ENCODE measurements at regions not wholly inside any gene's neighbourhood (a gene's known extent, or its start where the extent isn't known, plus 50 kb on each side); places are given as distances from the start of the nearest gene placed in this dataset.

- H3K4me1 ChIP-seq (ENCODE audit: control insufficient read depth in 1 of 2, insufficient read depth in 2 of 2, low read depth in 1 of 2, low read length in 1 of 2) = no peaks in the 10 kb centered on the region
- no peaks in the 10 kb centered on the region for H4K20me1 ChIP-seq (ENCODE audit: insufficient read depth)
- H3K27ac ChIP-seq (ENCODE audit: low read depth in 2 of 2, low read length in 1 of 2) = no peak overlapping the region
- no peaks in the 10 kb centered on the region for H3K27me3 ChIP-seq (ENCODE audit: insufficient read depth)
- H3K36me3 ChIP-seq (replicated peaks in 1 of 2; ENCODE audit: control insufficient read depth in 1 of 2, insufficient read depth in 2 of 2, low read length in 1 of 2) = peaks cover 0 to 5% of the 10 kb centered on the region in 2 experiments
- ChIA-PET CTCF (no interaction called here), POLR2A (no interaction called here)
- no peak for DNase-seq
- H3K4me2 ChIP-seq = no peak overlapping the region
- no peak overlapping the region for H3K9ac ChIP-seq
- no peaks in the 10 kb centered on the region for H3K9me2 ChIP-seq
- WGBS (ENCODE audit: low lambda C conversion rate) = 54% methylated on average over 2 of the region's 2 CpGs
- TF ChIP-seq GABPA (IDR thresholded peaks at IDR 0.05; ENCODE audit: low read depth) = no peak
- no peak for TF ChIP-seq NFIC (IDR thresholded peaks at IDR 0.05; ENCODE audit: borderline replicate concordance)
- TF ChIP-seq YY1 (IDR thresholded peaks at IDR 0.05; ENCODE audit: low read depth) = no peak
- TF ChIP-seq, protein P1, sequence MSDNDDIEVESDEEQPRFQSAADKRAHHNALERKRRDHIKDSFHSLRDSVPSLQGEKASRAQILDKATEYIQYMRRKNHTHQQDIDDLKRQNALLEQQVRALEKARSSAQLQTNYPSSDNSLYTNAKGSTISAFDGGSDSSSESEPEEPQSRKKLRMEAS (IDR thresholded peaks at IDR 0.05; ENCODE audit: low read depth) = no peak
- no peak for TF ChIP-seq FOXM1 (IDR thresholded peaks at IDR 0.05; ENCODE audit: low read depth)
- TF ChIP-seq RAD21 (IDR thresholded peaks at IDR 0.05; ENCODE audit: low read length) = no peak
- TF ChIP-seq, protein P2, sequence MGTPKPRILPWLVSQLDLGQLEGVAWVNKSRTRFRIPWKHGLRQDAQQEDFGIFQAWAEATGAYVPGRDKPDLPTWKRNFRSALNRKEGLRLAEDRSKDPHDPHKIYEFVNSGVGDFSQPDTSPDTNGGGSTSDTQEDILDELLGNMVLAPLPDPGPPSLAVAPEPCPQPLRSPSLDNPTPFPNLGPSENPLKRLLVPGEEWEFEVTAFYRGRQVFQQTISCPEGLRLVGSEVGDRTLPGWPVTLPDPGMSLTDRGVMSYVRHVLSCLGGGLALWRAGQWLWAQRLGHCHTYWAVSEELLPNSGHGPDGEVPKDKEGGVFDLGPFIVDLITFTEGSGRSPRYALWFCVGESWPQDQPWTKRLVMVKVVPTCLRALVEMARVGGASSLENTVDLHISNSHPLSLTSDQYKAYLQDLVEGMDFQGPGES (IDR thresholded peaks at IDR 0.05; ENCODE audit: low read depth, low read length) = no peak
- TF ChIP-seq JUND (IDR thresholded peaks at IDR 0.05) = no peak
- TF ChIP-seq PBX3 (IDR thresholded peaks at IDR 0.05) = no peak
- no peak for TF ChIP-seq GATA2 (CRISPR knock-in tag; IDR thresholded peaks at IDR 0.05)
- no peak for TF ChIP-seq FOXJ3 (CRISPR knock-in tag; IDR thresholded peaks at IDR 0.05)
- TF ChIP-seq EP300 (IDR thresholded peaks at IDR 0.05; ENCODE audit: borderline replicate concordance in 1 of 2, low read depth in 1 of 2, low read length in 1 of 2) = no peak
- TF ChIP-seq, protein P3, sequence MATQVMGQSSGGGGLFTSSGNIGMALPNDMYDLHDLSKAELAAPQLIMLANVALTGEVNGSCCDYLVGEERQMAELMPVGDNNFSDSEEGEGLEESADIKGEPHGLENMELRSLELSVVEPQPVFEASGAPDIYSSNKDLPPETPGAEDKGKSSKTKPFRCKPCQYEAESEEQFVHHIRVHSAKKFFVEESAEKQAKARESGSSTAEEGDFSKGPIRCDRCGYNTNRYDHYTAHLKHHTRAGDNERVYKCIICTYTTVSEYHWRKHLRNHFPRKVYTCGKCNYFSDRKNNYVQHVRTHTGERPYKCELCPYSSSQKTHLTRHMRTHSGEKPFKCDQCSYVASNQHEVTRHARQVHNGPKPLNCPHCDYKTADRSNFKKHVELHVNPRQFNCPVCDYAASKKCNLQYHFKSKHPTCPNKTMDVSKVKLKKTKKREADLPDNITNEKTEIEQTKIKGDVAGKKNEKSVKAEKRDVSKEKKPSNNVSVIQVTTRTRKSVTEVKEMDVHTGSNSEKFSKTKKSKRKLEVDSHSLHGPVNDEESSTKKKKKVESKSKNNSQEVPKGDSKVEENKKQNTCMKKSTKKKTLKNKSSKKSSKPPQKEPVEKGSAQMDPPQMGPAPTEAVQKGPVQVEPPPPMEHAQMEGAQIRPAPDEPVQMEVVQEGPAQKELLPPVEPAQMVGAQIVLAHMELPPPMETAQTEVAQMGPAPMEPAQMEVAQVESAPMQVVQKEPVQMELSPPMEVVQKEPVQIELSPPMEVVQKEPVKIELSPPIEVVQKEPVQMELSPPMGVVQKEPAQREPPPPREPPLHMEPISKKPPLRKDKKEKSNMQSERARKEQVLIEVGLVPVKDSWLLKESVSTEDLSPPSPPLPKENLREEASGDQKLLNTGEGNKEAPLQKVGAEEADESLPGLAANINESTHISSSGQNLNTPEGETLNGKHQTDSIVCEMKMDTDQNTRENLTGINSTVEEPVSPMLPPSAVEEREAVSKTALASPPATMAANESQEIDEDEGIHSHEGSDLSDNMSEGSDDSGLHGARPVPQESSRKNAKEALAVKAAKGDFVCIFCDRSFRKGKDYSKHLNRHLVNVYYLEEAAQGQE (IDR thresholded peaks at IDR 0.05; ENCODE audit: low read depth, low read length) = no peak
- no peak for TF ChIP-seq MXI1 (IDR thresholded peaks at IDR 0.05; ENCODE audit: low read depth, low read length)
- no peak for TF ChIP-seq CHD2 (IDR thresholded peaks at IDR 0.05; ENCODE audit: low read length, partially characterized antibody)
- no peak overlapping the region for H2AFZ ChIP-seq (ENCODE audit: low read depth)
- no peaks in the 10 kb centered on the region for H3F3A ChIP-seq (replicated peaks; ENCODE audit: insufficient read depth)
- peaks cover 4% of the 10 kb centered on the region; the same call in 1 of the 2 replicates for H3K9me3 ChIP-seq
- no peak overlapping the region for H3K4me3 ChIP-seq (ENCODE audit: low read depth in 2 of 2, low read length in 1 of 2)
- no peaks in the 10 kb centered on the region for H3K79me2 ChIP-seq (ENCODE audit: insufficient read depth)
Measured at GRCh38 chr2:237244178-237244577, 158.5 kb downstream of the COPS8 start.
